Embryonic facial prominence (tissue), 1 donor: ENCODE measurements at regions not wholly inside any gene's neighbourhood (a gene's known extent, or its start where the extent isn't known, plus 50 kb on each side); places are given as distances from the start of the nearest gene placed in this dataset.
A peak's percentile ranks its signal among the peaks of the same experiment; 100 is the strongest.

Source experiments
- DNase-seq: peaks from one replicate; pipeline ENCODE4 v3.0.0-alpha.2; 2016; ENCODE audit errors: extremely low spot score

- DNase-seq = peak; percentile 19
Measured at GRCh38 chr21:39124681-39125251, 58.5 kb downstream of the PSMG1 start.

DNA sequence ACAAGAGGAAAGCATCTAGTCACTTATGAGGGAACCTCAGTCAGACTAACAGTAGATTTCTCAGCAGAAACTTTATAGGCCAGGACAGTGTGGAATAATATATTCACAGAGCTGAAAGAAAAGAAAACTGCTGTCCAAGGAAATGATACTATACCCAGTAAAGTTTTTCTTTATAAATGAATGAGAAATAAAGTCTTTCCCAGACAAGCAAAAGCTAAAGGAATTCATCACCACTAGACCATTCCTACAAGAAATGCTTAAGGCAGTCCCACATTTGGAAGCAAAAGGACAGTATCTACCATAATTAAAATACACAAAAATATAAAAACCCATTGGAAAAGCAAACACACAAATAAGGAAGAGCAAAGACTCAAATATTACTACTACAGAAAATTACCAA is 59.9 kb downstream of the PSMG1 start:
- no peak for DNase-seq

- no peak for DNase-seq
Measured at GRCh38 chr21:39121600-39122355, 61.5 kb downstream of the PSMG1 start.

DNA sequence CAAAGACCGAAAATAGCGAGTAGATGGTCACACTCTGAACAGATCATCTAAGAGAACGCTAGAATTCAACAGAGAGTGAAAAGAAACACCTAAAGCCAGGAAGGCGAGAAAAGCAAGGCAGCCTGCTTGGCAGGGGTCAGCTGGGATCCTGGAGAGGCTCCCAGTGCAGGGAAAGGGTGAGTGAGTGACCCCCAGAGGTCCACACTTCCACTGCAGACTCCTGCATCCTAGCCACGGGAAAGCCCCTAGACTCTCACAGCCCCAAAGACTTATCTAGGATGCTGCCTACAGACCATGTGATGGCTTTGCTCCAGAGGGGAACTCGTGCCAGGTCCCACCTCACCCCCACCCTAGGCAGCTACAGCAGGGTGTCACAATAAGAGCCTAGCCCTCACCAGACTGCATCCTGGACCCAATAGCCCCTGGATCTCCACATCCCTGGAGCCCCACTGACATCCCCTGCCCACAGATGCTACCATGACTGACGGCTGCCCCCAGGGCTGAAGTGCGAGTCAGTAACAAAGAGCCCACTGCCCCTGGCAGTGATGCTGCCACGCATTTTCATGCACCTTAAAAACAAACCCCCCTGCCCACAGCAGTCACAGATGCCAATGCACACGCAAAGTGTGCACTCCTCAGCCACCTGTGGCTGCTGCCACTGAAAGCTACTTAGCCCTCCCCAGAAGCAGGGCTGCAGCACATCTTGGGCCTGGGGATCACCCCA is 62.2 kb downstream of the PSMG1 start:
- DNase-seq = no peak

- DNase-seq = no peak
Measured at GRCh38 chr21:39119891-39120290, 63.4 kb downstream of the PSMG1 start.

DNA sequence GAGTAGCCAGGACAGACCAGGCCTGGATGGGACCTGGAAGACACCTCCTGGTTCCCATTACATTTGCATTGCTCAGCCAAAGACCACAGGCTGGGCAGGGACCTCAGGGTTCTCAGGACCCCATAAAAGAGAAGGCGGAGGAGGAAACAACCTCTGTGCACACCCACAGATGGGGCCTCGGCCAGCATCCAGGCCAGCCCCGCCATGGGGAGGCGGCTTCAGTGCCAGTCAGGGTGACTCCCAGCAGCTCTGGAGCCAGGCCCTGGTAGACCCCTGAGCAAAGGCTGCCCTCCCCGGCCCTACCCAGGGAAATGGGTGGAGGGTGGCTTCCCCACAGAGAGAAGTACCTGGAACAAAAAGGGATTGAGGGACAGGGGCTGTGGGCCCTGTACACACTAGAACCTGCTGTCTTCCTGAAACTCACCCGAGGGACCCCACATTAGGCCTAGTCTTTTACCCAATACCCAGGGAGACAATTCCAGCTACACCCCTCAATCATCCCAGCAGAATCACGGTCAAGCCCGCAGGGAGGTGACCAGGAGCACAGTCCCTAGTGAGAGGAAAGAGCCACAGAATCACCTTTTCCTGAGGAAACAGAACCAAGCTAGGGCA is 64.5 kb downstream of the PSMG1 start:
- no peak for DNase-seq

- no peak for DNase-seq
Measured at GRCh38 chr21:39118061-39118460, 65.2 kb downstream of the PSMG1 start.

GRCh38 chr21:39117440-39117970 is 65.7 kb downstream of the PSMG1 start:
- no peak for DNase-seq

- DNase-seq = no peak
Measured at GRCh38 chr21:39116761-39117439, 66.4 kb downstream of the PSMG1 start.

- no peak for DNase-seq
Measured at GRCh38 chr21:39115576-39116235, 67.5 kb downstream of the PSMG1 start.

- no peak for DNase-seq
Measured at GRCh38 chr21:39114871-39115575, 68.2 kb downstream of the PSMG1 start.

DNA sequence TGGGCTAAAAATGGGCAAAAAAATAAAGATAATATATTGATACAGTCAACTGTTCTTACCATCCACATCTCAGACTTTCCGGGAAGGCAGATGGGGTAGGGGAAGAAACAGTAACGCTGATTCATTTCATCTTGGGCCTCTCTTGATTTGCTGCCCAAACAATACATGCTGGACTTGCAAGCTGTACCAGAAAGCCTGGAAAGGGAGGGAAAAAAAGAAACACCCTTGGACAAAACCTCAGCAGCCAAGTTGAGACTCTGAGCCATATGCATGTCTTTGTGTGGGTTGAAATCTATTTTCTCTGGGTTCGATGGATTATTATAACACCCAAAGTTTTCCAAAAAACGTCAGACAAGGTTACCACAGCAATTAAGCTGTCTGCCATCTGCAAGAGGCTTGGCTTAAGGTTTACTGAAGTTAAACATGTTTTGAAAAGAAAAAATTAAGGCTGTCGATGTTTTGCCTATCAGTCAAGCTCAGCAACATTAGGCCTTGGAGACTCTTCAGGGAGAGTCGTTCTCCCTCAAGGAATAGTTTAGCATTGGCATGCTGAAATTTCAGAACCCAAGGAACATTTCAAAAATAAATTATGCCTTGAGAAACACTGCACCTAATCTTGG is 71.2 kb downstream of the PSMG1 start:
- no peak for DNase-seq

- no peak for DNase-seq
Measured at GRCh38 chr21:39110431-39110830, 72.8 kb downstream of the PSMG1 start.

DNA sequence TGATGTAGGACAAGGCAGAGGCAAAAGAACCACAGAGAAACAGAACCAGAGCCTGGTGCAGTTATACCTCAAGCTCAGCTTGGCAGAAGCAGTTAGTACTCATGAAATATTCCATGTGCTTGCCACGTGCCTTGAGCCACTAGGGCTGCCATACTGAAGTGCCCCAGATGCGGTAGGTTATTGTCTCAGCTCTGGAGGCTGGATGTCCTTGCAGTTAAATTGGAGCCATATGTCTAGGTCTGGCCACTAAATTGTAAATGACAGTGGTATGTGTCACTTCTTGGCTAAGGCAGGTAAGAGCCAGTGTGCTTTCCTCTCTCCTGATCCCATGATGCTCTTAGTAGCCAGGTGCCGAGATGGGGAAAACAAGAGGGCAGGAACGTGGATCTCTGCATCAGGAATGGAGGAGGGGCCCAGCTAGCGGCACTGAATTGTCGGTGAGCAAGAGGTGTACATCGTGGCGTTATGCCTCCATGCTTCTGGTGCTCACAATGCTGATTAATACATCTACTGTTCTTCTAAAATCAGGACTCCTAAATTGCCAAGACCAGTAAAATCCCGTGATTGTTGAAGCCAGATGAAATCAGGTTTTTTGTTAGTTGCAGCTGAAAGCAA is 73.5 kb downstream of the PSMG1 start:
- no peak for DNase-seq

GRCh38 chr21:39109163-39109530 is 74.1 kb downstream of the PSMG1 start:
- DNase-seq = no peak

DNA sequence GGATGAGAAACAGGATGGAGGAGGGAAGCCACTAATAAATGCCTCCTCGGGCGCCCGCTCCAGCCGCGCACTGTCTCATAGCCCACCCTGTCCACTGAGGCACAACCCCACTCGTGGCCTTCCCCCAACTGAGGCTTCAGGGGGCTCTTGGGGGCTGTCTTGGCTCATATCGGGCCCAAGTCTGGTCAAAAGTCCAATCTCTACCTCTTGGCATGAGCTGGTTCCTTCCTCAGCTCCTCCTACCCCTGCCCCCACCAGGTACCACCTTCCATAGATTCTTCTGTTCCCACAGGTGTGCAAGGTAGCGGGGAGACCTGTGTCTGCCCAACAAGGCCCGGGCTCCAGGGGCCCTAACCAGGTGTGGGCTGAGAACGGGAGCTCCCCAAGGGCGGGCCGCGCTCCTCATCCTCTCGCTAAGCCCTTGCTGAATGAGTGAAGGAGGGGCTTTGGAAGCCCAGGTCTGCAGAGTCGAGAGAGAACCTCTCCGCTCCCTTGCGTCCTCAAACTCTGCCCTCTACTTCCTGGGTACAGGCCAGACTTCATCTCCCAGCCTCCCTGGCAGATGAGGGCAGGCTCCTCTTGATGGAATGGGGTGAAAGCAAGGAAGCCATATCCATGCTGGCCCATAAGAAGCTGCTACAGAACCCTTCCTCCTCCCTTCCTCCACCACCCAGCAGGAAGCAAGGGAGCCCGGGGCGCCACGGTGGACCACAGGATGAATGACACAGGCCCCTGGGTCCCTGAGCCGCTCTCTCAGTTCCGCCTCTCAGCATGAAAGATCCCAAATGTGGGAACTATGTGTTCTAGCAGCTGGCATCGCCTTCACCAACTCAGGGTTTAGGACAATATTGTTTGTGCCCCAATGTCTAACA is 74.7 kb downstream of the PSMG1 start:
- DNase-seq = no peak

DNA sequence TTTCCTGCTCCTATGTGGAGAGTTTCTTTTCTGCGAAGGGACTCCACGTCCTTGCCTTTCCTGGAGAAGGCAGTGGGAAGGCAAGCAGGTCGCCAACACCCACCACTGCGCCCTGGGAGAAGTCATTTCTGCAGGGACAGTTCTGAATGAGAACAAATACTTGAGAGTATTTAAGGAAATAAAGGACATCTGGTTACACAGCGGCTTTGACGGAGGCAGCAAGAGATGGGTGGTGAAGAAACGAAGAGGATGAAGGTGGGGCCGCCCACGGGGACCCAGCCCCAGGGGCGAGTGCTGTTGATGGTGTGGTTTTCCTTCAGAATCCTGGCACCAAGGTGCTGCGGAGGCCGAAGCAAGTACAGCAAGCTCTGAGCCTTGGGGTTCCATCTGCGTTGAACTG is 75.5 kb downstream of the PSMG1 start:
- DNase-seq = no peak

DNA sequence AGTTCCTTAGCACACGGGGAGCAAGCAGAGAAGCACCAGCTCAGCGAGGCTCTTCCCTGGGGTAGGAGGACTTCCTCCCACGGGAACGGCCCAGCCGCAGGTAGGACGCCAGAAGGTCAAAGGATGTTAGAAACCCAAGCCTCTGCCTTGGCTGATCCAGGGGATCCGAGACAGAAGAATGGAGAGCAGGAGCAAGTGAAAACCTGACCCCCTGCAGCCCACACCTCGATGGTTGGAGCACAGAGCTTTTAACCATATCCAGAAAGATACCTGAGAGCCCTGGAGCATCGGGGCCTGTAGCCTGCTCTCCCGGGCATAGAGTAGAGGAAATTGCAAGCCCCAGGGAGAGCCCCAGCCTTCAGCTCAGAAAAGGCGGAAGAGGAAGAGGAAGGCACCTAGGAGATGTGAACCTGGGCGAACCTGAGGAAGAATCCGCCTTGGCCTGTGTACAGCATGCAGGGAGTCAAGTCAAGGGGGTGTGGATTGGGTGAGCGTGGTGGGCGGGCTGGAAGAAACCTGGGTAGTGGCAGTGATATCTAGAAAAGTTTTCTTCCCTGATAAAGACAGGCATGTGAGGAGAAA is 76.3 kb downstream of the PSMG1 start:
- DNase-seq = no peak
